ENCODE measurements at regions not wholly inside any gene's neighbourhood (a gene's known extent, or its start where the extent isn't known, plus 50 kb on each side); places are given as distances from the start of the nearest gene placed in this dataset.

DNA sequence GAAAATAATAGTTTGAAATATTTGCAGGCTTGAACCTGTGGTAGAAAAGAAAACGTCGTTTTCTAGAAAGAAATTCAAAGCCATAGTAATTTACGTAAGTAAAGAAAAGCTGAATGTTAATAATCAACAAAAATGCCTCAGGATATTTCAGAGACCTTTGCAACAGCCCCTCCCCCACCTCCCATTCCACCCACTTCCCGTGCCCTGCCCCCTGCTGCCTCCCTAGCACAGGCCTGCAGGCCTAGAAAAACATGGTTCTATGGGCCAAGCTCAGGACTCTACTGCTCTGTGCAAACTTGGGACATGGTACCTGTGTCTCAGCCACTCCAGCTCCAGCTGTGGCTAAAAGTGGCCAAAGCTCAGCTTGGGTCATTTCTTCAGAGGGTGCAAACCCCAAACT, 223.4 kb upstream of the RBMY1B start:
- no peak for DNase-seq (ENCODE audit: low spot score)
- Mint-ChIP-seq H3K4me1 (no peaks in the 10 kb centered on the region), H3K27me3 (ENCODE audit: low read depth) (no peaks in the 10 kb centered on the region), H3K4me3 (no peak overlapping the region), H3K9me3 (peaks cover 46% of the 10 kb centered on the region), H3K27ac (no peak overlapping the region), H3K36me3 (peaks cover 7% of the 10 kb centered on the region; the same call in 1 of the 2 replicates)
- TF ChIP-seq, protein P1, sequence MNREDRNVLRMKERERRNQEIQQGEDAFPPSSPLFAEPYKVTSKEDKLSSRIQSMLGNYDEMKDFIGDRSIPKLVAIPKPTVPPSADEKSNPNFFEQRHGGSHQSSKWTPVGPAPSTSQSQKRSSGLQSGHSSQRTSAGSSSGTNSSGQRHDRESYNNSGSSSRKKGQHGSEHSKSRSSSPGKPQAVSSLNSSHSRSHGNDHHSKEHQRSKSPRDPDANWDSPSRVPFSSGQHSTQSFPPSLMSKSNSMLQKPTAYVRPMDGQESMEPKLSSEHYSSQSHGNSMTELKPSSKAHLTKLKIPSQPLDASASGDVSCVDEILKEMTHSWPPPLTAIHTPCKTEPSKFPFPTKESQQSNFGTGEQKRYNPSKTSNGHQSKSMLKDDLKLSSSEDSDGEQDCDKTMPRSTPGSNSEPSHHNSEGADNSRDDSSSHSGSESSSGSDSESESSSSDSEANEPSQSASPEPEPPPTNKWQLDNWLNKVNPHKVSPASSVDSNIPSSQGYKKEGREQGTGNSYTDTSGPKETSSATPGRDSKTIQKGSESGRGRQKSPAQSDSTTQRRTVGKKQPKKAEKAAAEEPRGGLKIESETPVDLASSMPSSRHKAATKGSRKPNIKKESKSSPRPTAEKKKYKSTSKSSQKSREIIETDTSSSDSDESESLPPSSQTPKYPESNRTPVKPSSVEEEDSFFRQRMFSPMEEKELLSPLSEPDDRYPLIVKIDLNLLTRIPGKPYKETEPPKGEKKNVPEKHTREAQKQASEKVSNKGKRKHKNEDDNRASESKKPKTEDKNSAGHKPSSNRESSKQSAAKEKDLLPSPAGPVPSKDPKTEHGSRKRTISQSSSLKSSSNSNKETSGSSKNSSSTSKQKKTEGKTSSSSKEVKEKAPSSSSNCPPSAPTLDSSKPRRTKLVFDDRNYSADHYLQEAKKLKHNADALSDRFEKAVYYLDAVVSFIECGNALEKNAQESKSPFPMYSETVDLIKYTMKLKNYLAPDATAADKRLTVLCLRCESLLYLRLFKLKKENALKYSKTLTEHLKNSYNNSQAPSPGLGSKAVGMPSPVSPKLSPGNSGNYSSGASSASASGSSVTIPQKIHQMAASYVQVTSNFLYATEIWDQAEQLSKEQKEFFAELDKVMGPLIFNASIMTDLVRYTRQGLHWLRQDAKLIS (CRISPR knock-in tag; IDR thresholded peaks at IDR 0.05; ENCODE audit: borderline replicate concordance), result no peak
- TF ChIP-seq ELF4 (CRISPR knock-in tag; IDR thresholded peaks at IDR 0.05; ENCODE audit: low read depth) (no peak), SOX15 (CRISPR knock-in tag; IDR thresholded peaks at IDR 0.05) (no peak)
- CTCF ChIA-PET, result no interaction called here
- no peak for ATAC-seq
- POLR2A ChIA-PET, result no interaction called here

DNA sequence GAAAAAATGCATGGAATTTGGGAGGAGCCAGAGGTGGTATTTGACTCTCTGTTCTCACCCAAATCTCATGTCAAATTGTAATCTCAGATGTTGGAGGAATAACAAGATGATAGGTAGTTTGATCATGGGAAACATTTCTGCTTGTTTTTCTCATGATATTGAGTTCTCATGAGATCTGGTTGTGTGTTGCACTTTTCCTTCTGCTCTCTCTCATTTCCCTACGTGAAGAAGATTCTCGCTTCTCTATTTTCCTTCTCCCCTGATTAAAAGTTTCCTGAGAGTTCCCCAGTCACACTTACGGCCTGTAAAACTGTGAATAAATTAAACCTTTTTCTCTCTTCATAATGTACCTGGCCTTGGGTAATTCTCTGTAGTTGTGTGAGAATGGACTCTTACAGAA, 222.2 kb upstream of the RBMY1B start:
- H3K4me1 Mint-ChIP-seq, result no peaks in the 10 kb centered on the region
- TF ChIP-seq PRDM15 (CRISPR knock-in tag; IDR thresholded peaks at IDR 0.05) (no peak), TEAD1 (CRISPR knock-in tag; IDR thresholded peaks at IDR 0.05) (no peak), ZNF263 (CRISPR knock-in tag; IDR thresholded peaks at IDR 0.05; ENCODE audit: low read depth) (no peak), SP1 (CRISPR knock-in tag; conservative IDR thresholded peaks at IDR 0.05) (no peak), PREB (CRISPR knock-in tag; IDR thresholded peaks at IDR 0.05; ENCODE audit: borderline replicate concordance) (no peak), NFATC4 (CRISPR knock-in tag; IDR thresholded peaks at IDR 0.05) (no peak)
- TF ChIP-seq, protein P2, sequence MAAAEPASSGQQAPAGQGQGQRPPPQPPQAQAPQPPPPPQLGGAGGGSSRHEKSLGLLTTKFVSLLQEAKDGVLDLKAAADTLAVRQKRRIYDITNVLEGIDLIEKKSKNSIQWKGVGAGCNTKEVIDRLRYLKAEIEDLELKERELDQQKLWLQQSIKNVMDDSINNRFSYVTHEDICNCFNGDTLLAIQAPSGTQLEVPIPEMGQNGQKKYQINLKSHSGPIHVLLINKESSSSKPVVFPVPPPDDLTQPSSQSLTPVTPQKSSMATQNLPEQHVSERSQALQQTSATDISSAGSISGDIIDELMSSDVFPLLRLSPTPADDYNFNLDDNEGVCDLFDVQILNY (CRISPR knock-in tag; IDR thresholded peaks at IDR 0.05), result no peak
- CTCF ChIA-PET, result no interaction called here
- no peaks in the 10 kb centered on the region for H3K27me3 Mint-ChIP-seq (ENCODE audit: low read depth)
- POLR2A ChIA-PET, result no interaction called here
- no peak for ATAC-seq
- peaks cover 8% of the 10 kb centered on the region; the same call in 1 of the 2 replicates for H3K36me3 Mint-ChIP-seq
- H3K27ac Mint-ChIP-seq, result no peak overlapping the region
- no peak overlapping the region for H3K4me3 Mint-ChIP-seq
- H3K9me3 Mint-ChIP-seq, result peaks cover 40% of the 10 kb centered on the region
- no peak for DNase-seq (ENCODE audit: low spot score)

GRCh38 chrY:21295206-21295605, 215.9 kb upstream of the RBMY1B start:
- Mint-ChIP-seq H3K27ac (no peak overlapping the region), H3K36me3 (peaks cover 32% of the 10 kb centered on the region), H3K4me3 (no peak overlapping the region), H3K4me1 (no peaks in the 10 kb centered on the region), H3K27me3 (ENCODE audit: low read depth) (no peaks in the 10 kb centered on the region), H3K9me3 (peaks cover 43% of the 10 kb centered on the region)
- ChIA-PET POLR2A (no interaction called here), CTCF (no interaction called here)
- no peak for ATAC-seq
- no peak for DNase-seq (ENCODE audit: low spot score)
- TF ChIP-seq, protein P3, sequence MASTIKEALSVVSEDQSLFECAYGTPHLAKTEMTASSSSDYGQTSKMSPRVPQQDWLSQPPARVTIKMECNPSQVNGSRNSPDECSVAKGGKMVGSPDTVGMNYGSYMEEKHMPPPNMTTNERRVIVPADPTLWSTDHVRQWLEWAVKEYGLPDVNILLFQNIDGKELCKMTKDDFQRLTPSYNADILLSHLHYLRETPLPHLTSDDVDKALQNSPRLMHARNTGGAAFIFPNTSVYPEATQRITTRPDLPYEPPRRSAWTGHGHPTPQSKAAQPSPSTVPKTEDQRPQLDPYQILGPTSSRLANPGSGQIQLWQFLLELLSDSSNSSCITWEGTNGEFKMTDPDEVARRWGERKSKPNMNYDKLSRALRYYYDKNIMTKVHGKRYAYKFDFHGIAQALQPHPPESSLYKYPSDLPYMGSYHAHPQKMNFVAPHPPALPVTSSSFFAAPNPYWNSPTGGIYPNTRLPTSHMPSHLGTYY (CRISPR knock-in tag; IDR thresholded peaks at IDR 0.05), result no peak
- TF ChIP-seq ZNF219 (CRISPR knock-in tag; IDR thresholded peaks at IDR 0.05; ENCODE audit: borderline replicate concordance), result no peak
- no peak for TF ChIP-seq SOX15 (CRISPR knock-in tag; IDR thresholded peaks at IDR 0.05)
- no peak for TF ChIP-seq TCF7 (CRISPR knock-in tag; IDR thresholded peaks at IDR 0.05; ENCODE audit: low read depth)
- TF ChIP-seq, protein P4, sequence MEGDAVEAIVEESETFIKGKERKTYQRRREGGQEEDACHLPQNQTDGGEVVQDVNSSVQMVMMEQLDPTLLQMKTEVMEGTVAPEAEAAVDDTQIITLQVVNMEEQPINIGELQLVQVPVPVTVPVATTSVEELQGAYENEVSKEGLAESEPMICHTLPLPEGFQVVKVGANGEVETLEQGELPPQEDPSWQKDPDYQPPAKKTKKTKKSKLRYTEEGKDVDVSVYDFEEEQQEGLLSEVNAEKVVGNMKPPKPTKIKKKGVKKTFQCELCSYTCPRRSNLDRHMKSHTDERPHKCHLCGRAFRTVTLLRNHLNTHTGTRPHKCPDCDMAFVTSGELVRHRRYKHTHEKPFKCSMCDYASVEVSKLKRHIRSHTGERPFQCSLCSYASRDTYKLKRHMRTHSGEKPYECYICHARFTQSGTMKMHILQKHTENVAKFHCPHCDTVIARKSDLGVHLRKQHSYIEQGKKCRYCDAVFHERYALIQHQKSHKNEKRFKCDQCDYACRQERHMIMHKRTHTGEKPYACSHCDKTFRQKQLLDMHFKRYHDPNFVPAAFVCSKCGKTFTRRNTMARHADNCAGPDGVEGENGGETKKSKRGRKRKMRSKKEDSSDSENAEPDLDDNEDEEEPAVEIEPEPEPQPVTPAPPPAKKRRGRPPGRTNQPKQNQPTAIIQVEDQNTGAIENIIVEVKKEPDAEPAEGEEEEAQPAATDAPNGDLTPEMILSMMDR (IDR thresholded peaks at IDR 0.05), result no peak
- no peak for TF ChIP-seq GRHL2 (CRISPR knock-in tag; IDR thresholded peaks at IDR 0.05; ENCODE audit: insufficient replicate concordance, severe bottlenecking)
- no peak for TF ChIP-seq KAT7 (CRISPR knock-in tag; IDR thresholded peaks at IDR 0.05; ENCODE audit: borderline replicate concordance)
- no peak for TF ChIP-seq ZMAT4 (CRISPR knock-in tag; IDR thresholded peaks at IDR 0.05)
- TF ChIP-seq IRF2 (CRISPR knock-in tag; IDR thresholded peaks at IDR 0.05; ENCODE audit: borderline replicate concordance, low read depth), result no peak

Measured in WTC11 (cell line).